ENCODE measurements at regions not wholly inside any gene's neighbourhood (a gene's known extent, or its start where the extent isn't known, plus 50 kb on each side); places are given as distances from the start of the nearest gene placed in this dataset.
"Not testable (repeated sequence)": the region's sequence is repeated elsewhere in the genome, so short reads cannot be mapped to it uniquely, and the experiment has no call there.

DNA sequence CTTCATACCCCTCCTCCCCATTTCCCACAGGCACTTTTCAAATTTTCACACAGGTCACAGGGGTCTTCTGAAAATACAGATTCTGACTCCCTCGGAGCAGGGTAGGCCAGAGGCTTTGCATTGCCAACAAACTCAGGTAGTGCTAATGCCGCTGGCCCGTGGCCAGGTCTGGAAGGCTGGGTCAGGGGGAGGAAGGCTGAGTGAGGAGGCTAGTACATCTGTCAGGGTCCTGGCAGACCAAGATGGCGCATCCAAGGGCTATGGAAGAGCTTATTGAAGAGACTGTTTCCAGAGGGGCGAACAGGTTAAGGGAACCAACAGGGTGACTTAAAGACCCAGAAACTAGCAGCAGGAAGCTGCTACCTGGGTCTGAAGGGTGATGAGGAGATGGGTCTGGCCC lies 336.7 kb upstream of the ID2 start:
- ChIA-PET POLR2A (no interaction called here), CTCF (no interaction called here)
- no peak overlapping the region for H3K4me3 ChIP-seq (ENCODE audit: low read depth, low read length)
- TF ChIP-seq, protein P1, sequence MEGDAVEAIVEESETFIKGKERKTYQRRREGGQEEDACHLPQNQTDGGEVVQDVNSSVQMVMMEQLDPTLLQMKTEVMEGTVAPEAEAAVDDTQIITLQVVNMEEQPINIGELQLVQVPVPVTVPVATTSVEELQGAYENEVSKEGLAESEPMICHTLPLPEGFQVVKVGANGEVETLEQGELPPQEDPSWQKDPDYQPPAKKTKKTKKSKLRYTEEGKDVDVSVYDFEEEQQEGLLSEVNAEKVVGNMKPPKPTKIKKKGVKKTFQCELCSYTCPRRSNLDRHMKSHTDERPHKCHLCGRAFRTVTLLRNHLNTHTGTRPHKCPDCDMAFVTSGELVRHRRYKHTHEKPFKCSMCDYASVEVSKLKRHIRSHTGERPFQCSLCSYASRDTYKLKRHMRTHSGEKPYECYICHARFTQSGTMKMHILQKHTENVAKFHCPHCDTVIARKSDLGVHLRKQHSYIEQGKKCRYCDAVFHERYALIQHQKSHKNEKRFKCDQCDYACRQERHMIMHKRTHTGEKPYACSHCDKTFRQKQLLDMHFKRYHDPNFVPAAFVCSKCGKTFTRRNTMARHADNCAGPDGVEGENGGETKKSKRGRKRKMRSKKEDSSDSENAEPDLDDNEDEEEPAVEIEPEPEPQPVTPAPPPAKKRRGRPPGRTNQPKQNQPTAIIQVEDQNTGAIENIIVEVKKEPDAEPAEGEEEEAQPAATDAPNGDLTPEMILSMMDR (IDR thresholded peaks at IDR 0.05; ENCODE audit: insufficient read depth, low read length, missing control alignments) = no peak
- no peak for DNase-seq (ENCODE audit: low read depth, low spot score)

DNA sequence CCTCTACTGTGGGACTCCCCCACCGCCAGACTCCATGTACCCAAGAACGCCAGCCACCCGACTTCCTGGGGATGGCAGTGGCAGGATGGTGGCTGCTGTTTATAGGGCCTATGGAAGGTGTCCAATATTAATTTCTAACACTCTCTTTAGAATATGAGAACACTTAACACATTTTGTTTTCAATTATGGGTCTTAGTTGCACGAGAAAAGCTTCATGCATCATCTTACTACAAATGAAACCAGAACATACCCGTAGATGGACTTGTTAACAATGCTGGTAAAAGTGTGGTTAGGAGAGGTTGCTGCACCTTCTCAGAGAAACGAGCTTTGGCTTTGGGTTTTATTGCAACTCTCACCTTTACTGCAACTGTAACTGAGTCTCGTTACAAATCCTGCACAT lies 335.6 kb upstream of the ID2 start:
- no peak for DNase-seq (ENCODE audit: low read depth, low spot score)
- ChIA-PET POLR2A (no interaction called here), CTCF (no interaction called here)
- no peak overlapping the region for H3K4me3 ChIP-seq (ENCODE audit: low read depth, low read length)
- TF ChIP-seq, protein P1 (IDR thresholded peaks at IDR 0.05; ENCODE audit: insufficient read depth, low read length, missing control alignments) = no peak

DNA sequence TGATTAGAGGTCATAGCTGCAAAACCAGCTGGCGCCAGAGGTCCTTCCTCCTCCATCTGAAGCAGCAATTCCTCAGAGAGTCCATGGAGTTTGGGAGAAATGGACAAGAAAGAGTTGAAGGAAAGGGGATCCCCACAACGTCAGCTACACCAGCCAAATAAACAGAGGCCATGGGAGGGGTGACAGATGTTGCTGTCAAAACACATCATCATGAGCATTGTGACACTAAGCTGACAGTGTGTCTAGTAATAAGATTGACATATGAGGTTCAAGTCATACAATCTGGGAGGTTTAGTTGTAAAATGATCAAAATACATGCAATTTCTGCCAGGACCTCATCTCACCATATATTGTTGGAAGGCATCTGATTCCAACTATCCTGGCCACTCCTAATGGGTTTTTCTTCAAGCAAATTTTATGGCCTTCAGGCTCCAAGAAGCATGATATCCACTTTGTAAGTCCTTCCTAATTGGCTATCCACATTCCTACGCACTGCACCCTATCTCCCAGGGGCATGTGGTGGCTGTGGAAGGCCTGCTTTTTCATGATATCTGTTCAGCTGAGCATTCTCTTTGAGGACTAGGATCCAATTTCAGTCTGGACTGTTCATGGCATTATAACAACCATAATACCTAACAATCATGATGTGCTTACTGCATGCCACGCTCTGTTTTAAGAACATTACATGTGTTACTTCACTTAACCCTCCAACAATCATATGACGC lies 335.0 kb upstream of the ID2 start:
- no peak for DNase-seq (ENCODE audit: low read depth, low spot score)

DNA sequence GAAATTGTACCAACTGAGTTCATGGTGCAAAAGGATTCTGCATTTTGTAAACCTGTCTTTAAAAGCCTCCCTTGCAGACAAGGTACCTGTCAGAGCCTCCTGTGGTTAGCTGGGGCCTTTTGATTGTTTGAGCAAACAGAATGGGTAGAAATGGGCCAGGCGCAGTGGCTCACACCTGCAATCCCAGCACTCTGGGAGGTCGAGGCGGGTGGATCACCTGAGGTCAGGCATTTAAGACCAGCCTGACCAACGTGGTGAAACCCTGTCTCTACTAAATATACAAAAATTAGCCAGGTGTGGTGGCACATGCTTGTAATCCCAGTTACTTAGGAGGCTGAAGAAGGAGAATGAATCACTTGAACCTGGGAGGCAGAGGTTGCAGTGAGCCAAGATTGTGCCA lies 332.9 kb upstream of the ID2 start:
- POLR2A ChIA-PET; CTCF ChIA-PET; H3K4me3 ChIP-seq (ENCODE audit: low read depth, low read length); DNase-seq (ENCODE audit: low read depth, low spot score): not testable (repeated sequence)

More for the DNA sequence above, 335.0 kb upstream of the ID2 start:
- H3K4me3 ChIP-seq (ENCODE audit: low read depth, low read length) = no peak overlapping the region
- TF ChIP-seq, protein P1 (IDR thresholded peaks at IDR 0.05; ENCODE audit: insufficient read depth, low read length, missing control alignments) = no peak
- POLR2A ChIA-PET = no interaction called here
- CTCF ChIA-PET = no interaction called here

DNA sequence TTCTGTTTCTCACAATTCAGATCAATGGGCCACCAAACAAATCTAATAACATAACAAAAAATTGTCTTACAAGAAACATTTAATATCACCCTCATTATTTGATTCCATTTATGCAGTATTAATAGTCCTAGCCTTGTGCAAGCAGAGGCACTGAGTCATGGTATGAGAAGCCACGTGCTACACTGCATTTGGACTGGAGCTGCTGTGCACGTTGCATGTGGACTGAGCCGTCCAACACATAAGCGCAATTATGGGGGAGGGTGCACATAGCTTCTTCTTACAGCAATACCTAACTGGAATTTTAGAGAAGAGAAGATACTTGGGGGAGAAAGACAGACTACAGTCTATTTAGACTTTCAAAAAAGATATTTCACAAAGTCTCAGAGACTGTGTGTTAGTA lies 329.6 kb upstream of the ID2 start:
- ChIA-PET CTCF (no interaction called here), POLR2A (no interaction called here)
- TF ChIP-seq, protein P1 (IDR thresholded peaks at IDR 0.05; ENCODE audit: insufficient read depth, low read length, missing control alignments) = no peak
- DNase-seq (ENCODE audit: low read depth, low spot score) = no peak
- H3K4me3 ChIP-seq (ENCODE audit: low read depth, low read length) = no peak overlapping the region

DNA sequence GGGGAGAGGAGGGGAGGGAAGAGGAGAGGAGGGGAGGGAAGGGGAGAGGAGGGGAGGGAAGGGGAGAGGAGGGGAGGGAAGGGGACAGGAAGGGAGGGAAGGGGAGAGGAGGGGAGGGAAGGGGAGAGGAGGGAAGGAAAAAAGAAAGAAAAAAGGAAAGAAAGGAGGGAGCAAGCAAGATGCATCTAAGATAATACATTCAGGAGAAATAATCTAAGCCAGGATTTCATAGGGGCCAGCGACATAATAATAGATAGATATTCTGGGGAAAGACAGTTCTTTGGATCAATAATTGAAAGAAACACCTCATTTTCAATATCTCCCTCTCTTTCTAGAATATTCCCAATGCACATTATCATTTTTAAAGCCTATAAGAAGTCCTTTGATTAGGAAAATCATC lies 328.9 kb upstream of the ID2 start:
- H3K4me3 ChIP-seq (ENCODE audit: low read depth, low read length) = no peak overlapping the region
- no peak for DNase-seq (ENCODE audit: low read depth, low spot score)
- ChIA-PET POLR2A (no interaction called here), CTCF (no interaction called here)
- TF ChIP-seq, protein P1 (IDR thresholded peaks at IDR 0.05; ENCODE audit: insufficient read depth, low read length, missing control alignments) = no peak
